RWPE2 (cell line): ENCODE measurements at regions not wholly inside any gene's neighbourhood (a gene's known extent, or its start where the extent isn't known, plus 50 kb on each side); places are given as distances from the start of the nearest gene placed in this dataset.
"Not testable (repeated sequence)": the region's sequence is repeated elsewhere in the genome, so short reads cannot be mapped to it uniquely, and the experiment has no call there.

ENCODE experiments used
- ATAC-seq: fragments of 200-7000 bp; cut with Tn5 transposase; 3 replicates; pipeline ENCODE4 v1.9.1; 2021; ENCODE audit warnings: low read depth
- DNase-seq: peaks from one replicate; pipeline ENCODE4 v3.0.0-alpha.2; 2020; ENCODE audit warnings: low spot score
- H3K27ac ChIP-seq: fragments of 450-650 bp; 2 replicates; pipeline ENCODE4 v1.5.1; 2017; ENCODE audit warnings: mild to moderate bottlenecking; ENCODE audit not compliant: poor library complexity, severe bottlenecking
- H3K27me3 ChIP-seq: fragments of 250-450 bp; sonication (Bioruptor Pico); 2 replicates; pipeline ENCODE4 v1.5.1; 2021; ENCODE audit warnings: mild to moderate bottlenecking, moderate library complexity; ENCODE audit not compliant: insufficient read depth, poor library complexity, severe bottlenecking
- H3K36me3 ChIP-seq: fragments of 250-450 bp; sonication (Bioruptor Pico); 2 replicates; pipeline ENCODE4 v1.5.1; 2020; ENCODE audit warnings: low read depth, mild to moderate bottlenecking, moderate library complexity
- H3K4me1 ChIP-seq: fragments of 250-450 bp; sonication (Bioruptor Pico); 2 replicates; pipeline ENCODE4 v1.5.1; 2021; ENCODE audit warnings: mild to moderate bottlenecking, moderate library complexity; ENCODE audit not compliant: insufficient read depth, poor library complexity, severe bottlenecking
- H3K4me3 ChIP-seq: fragments of 250-450 bp; sonication (Bioruptor Pico); 2 replicates; pipeline ENCODE4 v1.5.1; 2021; ENCODE audit warnings: mild to moderate bottlenecking, moderate library complexity; ENCODE audit not compliant: severe bottlenecking
- H3K9me3 ChIP-seq: fragments of 250-450 bp; sonication (Bioruptor Pico); 2 replicates; pipeline ENCODE4 v1.5.1; 2021; ENCODE audit warnings: mild to moderate bottlenecking, moderate library complexity; ENCODE audit not compliant: severe bottlenecking
- CTCF ChIP-seq: fragments of 450-650 bp; IDR thresholded peaks from one replicate; pipeline ENCODE4 v1.5.1; 2017; ENCODE audit warnings: mild to moderate bottlenecking, moderate library complexity; ENCODE audit not compliant: poor library complexity, severe bottlenecking

- no peak for ATAC-seq
- H3K27me3 ChIP-seq = no peaks in the 10 kb centered on the region
- no peak for TF ChIP-seq CTCF
- H3K27ac ChIP-seq = no peak overlapping the region
- H3K36me3 ChIP-seq = no peaks in the 10 kb centered on the region
- no peaks in the 10 kb centered on the region for H3K9me3 ChIP-seq
- no peak overlapping the region for H3K4me3 ChIP-seq
- no peaks in the 10 kb centered on the region for H3K4me1 ChIP-seq
- no peak for DNase-seq
These were observed 562.3 kb downstream of the KIF4B start for GRCh38 chr5:155575861-155576260.

GRCh38 chr5:155586808-155587207 is 573.3 kb downstream of the KIF4B start:
- H3K9me3 ChIP-seq, H3K4me3 ChIP-seq, H3K27ac ChIP-seq, ATAC-seq, H3K4me1 ChIP-seq, H3K36me3 ChIP-seq, DNase-seq, H3K27me3 ChIP-seq: not testable (repeated sequence)

GRCh38 chr5:155587458-155587857 is 573.9 kb downstream of the KIF4B start:
- no peak for TF ChIP-seq CTCF
- no peak overlapping the region for H3K27ac ChIP-seq

GRCh38 chr5:155591273-155591672 is 577.7 kb downstream of the KIF4B start:
- TF ChIP-seq CTCF = no peak
- Histone ChIP-seq H3K9me3 (peaks cover 1% of the 10 kb centered on the region), H3K4me3 (no peak overlapping the region), H3K27ac (no peak overlapping the region), H3K36me3 (no peaks in the 10 kb centered on the region), H3K27me3 (no peaks in the 10 kb centered on the region), H3K4me1 (no peaks in the 10 kb centered on the region)
- ATAC-seq = no peak
- no peak for DNase-seq

More at GRCh38 chr5:155587458-155587857, 573.9 kb downstream of the KIF4B start:
- no peaks in the 10 kb centered on the region for H3K36me3 ChIP-seq
- peaks cover 1% of the 10 kb centered on the region for H3K9me3 ChIP-seq
- no peaks in the 10 kb centered on the region for H3K27me3 ChIP-seq
- H3K4me1 ChIP-seq = peaks cover 4% of the 10 kb centered on the region
- DNase-seq = no peak
- ATAC-seq = no peak; the same call in 2 of the 3 replicates
- no peak overlapping the region for H3K4me3 ChIP-seq

GRCh38 chr5:155594270-155594669 is 580.7 kb downstream of the KIF4B start:
- Histone ChIP-seq H3K9me3 (no peaks in the 10 kb centered on the region), H3K27ac (no peak overlapping the region), H3K4me1 (no peaks in the 10 kb centered on the region), H3K36me3 (no peaks in the 10 kb centered on the region), H3K27me3 (no peaks in the 10 kb centered on the region), H3K4me3 (no peak overlapping the region)
- no peak for ATAC-seq
- DNase-seq = no peak
- TF ChIP-seq CTCF = no peak
